MM.1S (cell line): ENCODE measurements at regions not wholly inside any gene's neighbourhood (a gene's known extent, or its start where the extent isn't known, plus 50 kb on each side); places are given as distances from the start of the nearest gene placed in this dataset.

Experiments used
- DNase-seq: peaks from one replicate; pipeline ENCODE4 v3.0.0-alpha.2; 2015
- H2AFZ ChIP-seq: fragments of 300-600 bp; sonication (generic); 2 replicates; pipeline ENCODE4 v1.6.0; 2016; ENCODE audit warnings: antibody characterized with exemption, low read length
- H3F3A ChIP-seq: fragments of 300-600 bp; sonication (generic); 2 replicates; pipeline ENCODE4 v1.6.1; 2016; ENCODE audit warnings: mild to moderate bottlenecking, antibody characterized with exemption, low read length, moderate library complexity, mixed read lengths; ENCODE audit not compliant: insufficient read depth
- H3K27ac ChIP-seq: fragments of 300-600 bp; sonication (generic); 2 replicates; pipeline ENCODE4 v1.5.1; 2016; ENCODE audit warnings: mild to moderate bottlenecking, low read length
- H3K27me3 ChIP-seq: fragments of 300-600 bp; sonication (generic); replicated peaks from 2 replicates; pipeline ENCODE4 v1.6.0; 2016; ENCODE audit warnings: low read length; ENCODE audit not compliant: insufficient read depth
- H3K36me3 ChIP-seq: fragments of 300-600 bp; sonication (generic); replicated peaks from 2 replicates; pipeline ENCODE4 v1.6.1; 2016; ENCODE audit warnings: mild to moderate bottlenecking, low read length, mixed read lengths; ENCODE audit not compliant: insufficient read depth
- H3K4me1 ChIP-seq: fragments of 300-600 bp; sonication (generic); 2 replicates; pipeline ENCODE4 v1.6.1; 2016; ENCODE audit warnings: low read length, mixed read lengths
- H3K4me2 ChIP-seq: fragments of 300-600 bp; sonication (generic); 2 replicates; pipeline ENCODE4 v1.6.0; 2016; ENCODE audit warnings: low read depth, low read length
- H3K4me3 ChIP-seq: fragments of 300-600 bp; sonication (generic); 2 replicates; pipeline ENCODE4 v1.5.1; 2016; ENCODE audit warnings: low read length, mixed read lengths
- H3K79me2 ChIP-seq: fragments of 300-600 bp; sonication (generic); 2 replicates; pipeline ENCODE4 v1.6.1; 2016; ENCODE audit warnings: mixed run types, low read length, mixed read lengths
- H3K9ac ChIP-seq: fragments of 300-600 bp; sonication (generic); 2 replicates; pipeline ENCODE4 v1.6.1; 2016; ENCODE audit warnings: low read length, mixed read lengths
- H3K9me2 ChIP-seq: fragments of 300-600 bp; sonication (generic); replicated peaks from 2 replicates; pipeline ENCODE4 v1.6.1; 2016; ENCODE audit warnings: mild to moderate bottlenecking, low read length, mixed read lengths; ENCODE audit not compliant: insufficient read depth
- H3K9me3 ChIP-seq: fragments of 300-600 bp; sonication (generic); replicated peaks from 2 replicates; pipeline ENCODE4 v1.6.1; 2016; ENCODE audit warnings: mild to moderate bottlenecking, low read length, mixed read lengths; ENCODE audit not compliant: insufficient read depth
- H4K20me1 ChIP-seq: fragments of 300-600 bp; sonication (generic); 2 replicates; pipeline ENCODE4 v1.6.1; 2016; ENCODE audit warnings: mild to moderate bottlenecking, low read length, moderate library complexity, mixed read lengths; ENCODE audit not compliant: insufficient read depth
- EZH2 ChIP-seq: fragments of 300-600 bp; sonication (generic); optimal IDR thresholded peaks from 2 replicates; pipeline ENCODE3; 2017; ENCODE audit warnings: low read depth, mild to moderate bottlenecking, antibody characterized with exemption, low read length, mixed read lengths
- EZH2phosphoT487 ChIP-seq: fragments of 300-600 bp; sonication (generic); IDR thresholded peaks from 2 replicates; pipeline ENCODE4 v1.6.1; 2018; ENCODE audit warnings: antibody characterized with exemption, low read length
- TF ChIP-seq, protein P1 (sequence below): fragments of 300-600 bp; sonication (generic); IDR thresholded peaks from 2 replicates; pipeline ENCODE4 v1.5.1; 2016; ENCODE audit warnings: antibody characterized with exemption, low read length, mixed read lengths

- Histone ChIP-seq H3K27ac (no peak overlapping the region), H3K9me2 (no peaks in the 10 kb centered on the region), H3K36me3 (no peaks in the 10 kb centered on the region), H3K4me1 (no peaks in the 10 kb centered on the region), H4K20me1 (no peaks in the 10 kb centered on the region), H3K27me3 (no peaks in the 10 kb centered on the region), H2AFZ (no peak overlapping the region), H3F3A (no peaks in the 10 kb centered on the region), H3K9me3 (no peaks in the 10 kb centered on the region), H3K4me2 (no peak overlapping the region), H3K4me3 (no peak overlapping the region), H3K9ac (no peak overlapping the region), H3K79me2 (no peaks in the 10 kb centered on the region)
- TF ChIP-seq EZH2 (no peak), EZH2phosphoT487 (no peak)
- TF ChIP-seq, protein P1, sequence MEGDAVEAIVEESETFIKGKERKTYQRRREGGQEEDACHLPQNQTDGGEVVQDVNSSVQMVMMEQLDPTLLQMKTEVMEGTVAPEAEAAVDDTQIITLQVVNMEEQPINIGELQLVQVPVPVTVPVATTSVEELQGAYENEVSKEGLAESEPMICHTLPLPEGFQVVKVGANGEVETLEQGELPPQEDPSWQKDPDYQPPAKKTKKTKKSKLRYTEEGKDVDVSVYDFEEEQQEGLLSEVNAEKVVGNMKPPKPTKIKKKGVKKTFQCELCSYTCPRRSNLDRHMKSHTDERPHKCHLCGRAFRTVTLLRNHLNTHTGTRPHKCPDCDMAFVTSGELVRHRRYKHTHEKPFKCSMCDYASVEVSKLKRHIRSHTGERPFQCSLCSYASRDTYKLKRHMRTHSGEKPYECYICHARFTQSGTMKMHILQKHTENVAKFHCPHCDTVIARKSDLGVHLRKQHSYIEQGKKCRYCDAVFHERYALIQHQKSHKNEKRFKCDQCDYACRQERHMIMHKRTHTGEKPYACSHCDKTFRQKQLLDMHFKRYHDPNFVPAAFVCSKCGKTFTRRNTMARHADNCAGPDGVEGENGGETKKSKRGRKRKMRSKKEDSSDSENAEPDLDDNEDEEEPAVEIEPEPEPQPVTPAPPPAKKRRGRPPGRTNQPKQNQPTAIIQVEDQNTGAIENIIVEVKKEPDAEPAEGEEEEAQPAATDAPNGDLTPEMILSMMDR, result no peak
- no peak for DNase-seq
These were observed 97.0 kb upstream of the KIF5B start for GRCh38 chr10:32153252-32153651.

DNA sequence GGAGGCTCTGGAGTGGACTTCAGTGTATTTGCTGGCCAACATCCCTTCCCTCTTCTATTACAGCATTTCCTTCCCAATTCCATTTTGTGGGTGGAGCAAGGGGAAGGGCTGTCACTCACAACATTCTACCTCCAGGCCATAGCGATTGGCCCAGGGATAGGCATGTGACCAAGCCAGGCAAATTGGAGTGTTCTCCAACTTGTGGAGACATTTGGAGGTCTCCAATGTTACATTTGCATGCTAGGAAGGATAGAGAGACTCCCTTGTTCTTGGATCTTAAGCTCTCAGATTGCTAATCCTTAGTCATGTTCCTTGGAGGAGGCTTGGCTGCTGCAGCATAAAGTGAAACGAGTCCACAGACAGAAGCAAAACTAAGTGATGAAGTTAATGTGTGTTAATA lies 95.6 kb upstream of the KIF5B start:
- no peaks in the 10 kb centered on the region for H3K9me3 ChIP-seq
- H2AFZ ChIP-seq, result no peak overlapping the region
- no peak overlapping the region for H3K9ac ChIP-seq
- H3K27ac ChIP-seq, result no peak overlapping the region
- no peaks in the 10 kb centered on the region for H3K4me1 ChIP-seq
- no peaks in the 10 kb centered on the region for H3K36me3 ChIP-seq
- no peak overlapping the region for H3K4me3 ChIP-seq
- H3F3A ChIP-seq, result no peaks in the 10 kb centered on the region
- H3K9me2 ChIP-seq, result no peaks in the 10 kb centered on the region
- DNase-seq, result no peak
- no peaks in the 10 kb centered on the region for H3K79me2 ChIP-seq
- H3K4me2 ChIP-seq, result no peak overlapping the region
- H3K27me3 ChIP-seq, result no peaks in the 10 kb centered on the region
- TF ChIP-seq, protein P1, result no peak
- TF ChIP-seq EZH2phosphoT487, result no peak
- no peak for TF ChIP-seq EZH2
- no peaks in the 10 kb centered on the region for H4K20me1 ChIP-seq

- TF ChIP-seq EZH2phosphoT487, result no peak
- TF ChIP-seq, protein P1, result no peak
- TF ChIP-seq EZH2, result no peak
- Histone ChIP-seq H3F3A (no peaks in the 10 kb centered on the region), H3K36me3 (no peaks in the 10 kb centered on the region), H3K4me2 (no peak overlapping the region), H3K27me3 (no peaks in the 10 kb centered on the region), H3K4me1 (no peaks in the 10 kb centered on the region), H2AFZ (no peak overlapping the region), H3K27ac (no peak overlapping the region), H3K9me2 (no peaks in the 10 kb centered on the region), H3K79me2 (no peaks in the 10 kb centered on the region), H3K9ac (no peak overlapping the region), H3K4me3 (no peak overlapping the region), H3K9me3 (no peaks in the 10 kb centered on the region), H4K20me1 (no peaks in the 10 kb centered on the region)
- no peak for DNase-seq
These were observed 94.4 kb upstream of the KIF5B start for GRCh38 chr10:32150532-32151101.
